Neural cell (in vitro differentiated cells): ENCODE measurements at regions not wholly inside any gene's neighbourhood (a gene's known extent, or its start where the extent isn't known, plus 50 kb on each side); places are given as distances from the start of the nearest gene placed in this dataset.

Experiments used
- CTCF ChIP-seq: fragments of 450-650 bp; IDR thresholded peaks from 2 replicates; pipeline ENCODE4 v1.5.1; 2014; ENCODE audit warnings: antibody characterized with exemption, mild to moderate bottlenecking, moderate library complexity; ENCODE audit not compliant: poor library complexity, severe bottlenecking
- EP300 ChIP-seq: fragments of 450-650 bp; conservative IDR thresholded peaks from 2 replicates; pipeline ENCODE4 v1.6.1; 2014; ENCODE audit warnings: antibody characterized with exemption, mild to moderate bottlenecking, moderate library complexity; ENCODE audit not compliant: poor library complexity, severe bottlenecking

DNA sequence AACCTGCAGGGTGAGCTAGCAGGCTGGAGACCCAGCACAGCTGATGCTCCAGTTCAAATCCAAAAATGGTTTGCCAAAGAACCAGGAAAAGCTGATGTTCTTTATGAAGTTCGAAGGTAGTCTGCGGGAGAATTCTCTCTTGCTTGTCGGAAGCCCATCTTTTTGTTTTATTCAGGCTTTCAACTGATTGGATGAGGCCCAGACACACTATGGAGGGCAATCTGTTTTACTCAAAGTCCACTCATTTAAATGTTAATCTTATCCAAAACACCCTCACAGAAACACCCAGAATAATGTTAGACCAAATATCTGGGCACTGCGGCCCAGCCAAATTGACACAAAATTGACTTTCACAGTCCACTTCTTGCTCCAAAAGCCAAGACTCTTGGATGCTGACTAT is 105.6 kb upstream of the PMEPA1 start:
- no peak for TF ChIP-seq CTCF
- no peak for TF ChIP-seq EP300
